NCI-H510A treated with DMSO at 0.1 percent for 48 hours (cell line): ENCODE measurements at regions not wholly inside any gene's neighbourhood (a gene's known extent, or its start where the extent isn't known, plus 50 kb on each side); places are given as distances from the start of the nearest gene placed in this dataset.
"Not testable (repeated sequence)": the region's sequence is repeated elsewhere in the genome, so short reads cannot be mapped to it uniquely, and the experiment has no call there.

Experiments
- DNase-seq: peaks from one replicate; lab custom pipeline; 2025; lab: John Stamatoyannopoulos, UW

DNA sequence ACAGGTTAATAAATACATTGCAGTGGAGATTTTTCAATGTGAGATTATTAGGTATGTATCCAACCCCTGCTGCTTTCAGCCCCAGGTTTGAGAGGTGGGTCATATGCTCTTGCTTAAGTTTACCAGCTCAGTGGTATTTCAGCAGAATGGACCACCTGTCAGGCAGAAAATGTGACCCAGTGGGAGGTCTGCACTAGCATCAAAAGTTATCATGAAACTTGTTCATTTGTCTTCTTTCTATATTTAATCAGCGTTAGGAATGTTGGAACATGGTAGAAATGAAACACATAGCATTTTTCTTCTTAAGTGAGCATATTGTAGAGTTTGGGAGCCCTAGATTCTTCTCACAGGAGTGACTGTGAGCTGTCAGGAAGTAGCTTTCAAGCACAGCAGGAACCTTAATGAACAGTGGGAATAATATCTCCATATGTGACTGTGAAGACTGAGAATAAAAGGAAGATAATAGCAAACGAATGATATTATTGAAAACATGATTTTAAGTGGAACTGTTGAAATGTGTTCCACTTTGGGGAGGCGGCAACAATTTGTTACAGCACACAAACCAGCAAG is 596.9 kb upstream of the CDH6 start:
- no peak for DNase-seq

DNA sequence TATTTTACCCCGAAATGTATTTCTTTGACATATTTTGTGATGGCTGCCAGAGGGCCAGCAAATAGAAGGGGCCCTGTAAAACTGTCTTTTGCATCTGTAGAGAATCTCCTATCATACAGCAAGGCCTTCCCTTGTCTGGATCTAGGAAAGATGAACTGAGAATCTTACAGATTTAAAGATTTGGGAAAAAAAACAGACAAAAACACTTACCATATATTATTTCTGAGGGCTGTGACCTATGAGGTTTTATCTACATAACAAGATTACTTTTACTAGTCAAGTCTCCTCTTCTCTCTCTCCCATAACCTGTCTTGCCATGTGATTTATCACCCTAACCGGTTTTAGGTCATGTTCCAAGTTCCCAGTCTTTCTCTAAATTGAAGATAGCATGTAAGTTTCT is 599.2 kb upstream of the CDH6 start:
- no peak for DNase-seq

DNA sequence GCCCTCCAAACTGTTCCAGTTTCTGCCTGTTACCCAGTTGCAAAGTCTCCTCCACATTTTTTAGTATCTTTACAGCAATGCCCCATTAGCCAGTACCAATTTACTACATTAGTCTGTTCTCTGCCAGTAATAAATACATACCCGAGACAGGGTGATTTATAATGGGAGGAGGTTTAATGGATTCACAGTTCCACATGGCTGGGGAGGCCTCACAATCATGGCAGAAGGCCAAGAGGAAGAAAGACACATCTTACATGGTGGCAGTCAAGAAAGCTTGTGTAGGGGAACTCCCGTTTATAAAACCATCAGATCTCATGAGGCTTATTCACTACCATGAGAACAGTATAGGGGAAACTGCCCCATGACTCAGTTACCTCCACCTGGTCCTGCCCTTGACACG is 600.7 kb upstream of the CDH6 start:
- DNase-seq: no peak

DNA sequence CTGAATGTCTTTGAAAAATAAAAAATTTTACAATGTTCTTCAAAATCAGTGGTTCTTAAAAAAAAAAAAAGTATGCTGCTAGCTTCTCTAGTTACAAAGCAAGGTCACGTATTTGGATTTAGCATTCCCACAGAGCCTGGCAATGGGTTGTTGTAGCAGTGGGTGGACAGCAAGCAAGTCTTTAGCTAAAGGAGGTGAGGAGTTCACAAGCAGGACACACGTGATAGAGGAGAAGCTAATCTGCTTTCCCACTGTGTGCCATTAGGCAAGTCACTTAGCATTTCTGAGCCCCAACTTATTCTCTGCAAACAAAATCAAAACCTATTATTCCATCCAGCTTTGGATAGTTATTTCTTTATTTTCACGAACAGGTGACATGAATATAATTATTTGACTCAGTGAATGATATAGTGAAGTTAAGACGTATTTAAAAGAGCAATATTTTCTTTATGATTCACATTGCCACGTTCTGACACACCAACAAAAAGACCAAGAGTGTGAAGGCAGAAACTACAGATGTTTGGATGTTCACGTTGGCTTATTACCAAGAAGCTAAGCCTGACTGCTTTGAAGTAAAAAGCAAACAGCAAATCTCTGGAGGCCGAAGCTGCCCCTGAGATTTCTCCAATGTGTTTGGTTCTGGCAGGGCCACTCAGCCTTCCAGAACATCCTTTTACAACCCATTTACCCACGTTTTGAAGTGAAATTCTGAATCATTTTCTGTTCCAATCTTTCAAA is 612.1 kb upstream of the CDH6 start:
- DNase-seq: no peak

DNA sequence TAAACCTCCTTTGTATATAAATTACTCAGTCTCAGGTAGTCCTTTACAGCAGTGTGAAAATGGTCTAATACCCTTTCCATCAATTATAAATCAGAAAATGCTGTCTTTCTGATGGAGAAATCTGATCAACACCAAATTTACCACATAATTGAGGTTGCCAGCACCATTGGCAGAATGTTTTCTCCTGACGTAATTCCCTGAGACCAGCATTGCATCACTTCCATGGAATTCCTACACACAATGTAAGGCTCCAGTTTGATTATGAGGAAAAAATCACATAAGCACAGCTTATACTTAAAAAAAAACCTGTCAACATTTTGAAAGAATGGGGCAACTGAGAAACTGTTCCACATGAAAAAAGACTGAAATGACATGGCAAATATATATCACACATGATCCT is 618.7 kb upstream of the CDH6 start:
- DNase-seq: no peak

DNA sequence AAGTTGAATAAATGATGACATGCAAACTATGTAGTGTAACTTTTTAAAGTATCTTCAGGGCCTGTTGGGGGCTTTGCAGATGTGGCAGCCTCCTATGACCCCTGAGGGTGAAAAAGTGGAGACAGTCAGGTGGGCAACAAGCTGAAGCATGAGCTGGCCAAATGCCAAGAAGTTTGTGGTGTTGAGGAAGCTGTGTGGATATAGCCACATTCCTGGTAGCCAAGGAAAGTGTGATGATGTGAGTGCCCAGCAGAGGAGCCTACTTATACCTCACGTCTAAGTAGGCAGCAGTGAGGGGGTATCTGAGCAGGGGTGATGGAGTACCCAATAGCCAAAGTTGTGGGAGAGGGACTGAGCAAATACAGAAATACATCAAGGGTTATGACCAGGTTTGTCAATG is 621.2 kb upstream of the CDH6 start:
- DNase-seq: no peak

DNA sequence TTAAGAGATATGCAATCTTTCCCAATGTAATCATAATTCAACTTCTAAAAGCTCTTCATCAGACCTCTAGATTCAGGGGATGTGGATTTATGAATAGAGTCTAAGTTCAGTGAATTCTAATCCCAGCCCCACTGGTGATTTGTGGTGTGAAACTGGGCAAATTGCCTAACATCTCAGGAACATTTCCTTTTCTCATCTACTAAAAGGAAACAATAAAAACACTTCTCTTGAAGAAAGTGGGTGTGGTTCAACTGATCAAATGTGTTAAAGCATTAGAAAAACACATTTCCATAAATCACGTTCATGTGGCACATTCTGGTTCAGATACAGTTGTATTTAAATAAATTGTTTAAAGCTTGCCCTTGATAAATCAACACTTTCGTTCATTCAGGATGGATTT is 631.7 kb upstream of the CDH6 start:
- DNase-seq: no peak

DNA sequence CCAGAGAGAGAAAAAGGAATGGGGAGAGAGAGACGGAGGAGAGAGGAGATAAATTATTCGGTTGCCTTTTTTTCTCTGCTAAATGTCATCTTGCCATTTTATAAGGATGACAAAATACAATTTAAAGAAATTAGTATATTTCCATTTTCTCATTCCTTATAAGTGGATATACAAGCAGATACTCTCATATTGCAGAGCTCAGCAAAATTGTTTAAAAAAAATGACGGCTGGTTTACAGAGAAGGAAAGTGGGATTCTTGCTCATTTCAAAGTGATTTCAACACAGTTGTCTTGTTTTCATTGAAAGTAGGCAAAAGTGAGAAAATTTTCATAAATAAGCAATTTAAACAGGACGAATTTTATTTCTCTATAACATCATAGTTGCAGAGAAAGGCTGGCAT is 641.9 kb upstream of the CDH6 start:
- no peak for DNase-seq

DNA sequence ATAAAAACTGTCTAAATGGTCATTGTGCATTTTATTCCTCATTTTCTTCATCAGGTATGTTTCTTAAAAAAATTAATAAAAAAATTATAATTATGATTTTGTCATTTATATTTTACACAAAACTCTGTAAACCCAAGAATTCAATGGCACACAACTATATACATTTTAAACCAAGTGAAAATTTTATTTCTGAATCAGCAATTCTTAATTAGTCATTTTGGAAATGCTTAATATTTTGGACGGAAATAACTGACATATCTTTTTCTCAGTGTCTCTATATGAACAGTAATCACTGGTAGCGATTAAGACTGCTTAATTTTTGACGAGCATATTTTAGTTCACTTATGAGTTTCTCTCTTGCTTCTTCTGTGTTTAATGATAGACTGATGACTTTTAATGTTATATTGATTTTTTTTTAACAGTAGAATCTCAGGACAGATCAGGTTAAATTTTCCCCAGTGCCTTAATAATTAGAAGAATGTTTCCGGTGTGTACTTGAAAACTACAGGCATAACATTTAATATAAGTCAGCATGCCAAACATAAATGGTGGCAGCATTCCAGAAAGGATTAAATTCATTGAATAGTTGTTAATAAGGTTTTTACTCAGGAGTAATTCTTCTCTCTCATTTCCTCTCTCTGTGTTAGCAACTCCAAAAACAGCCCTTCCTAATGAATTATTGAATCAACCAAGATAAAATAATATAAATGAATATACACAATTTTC is 644.7 kb upstream of the CDH6 start:
- no peak for DNase-seq

DNA sequence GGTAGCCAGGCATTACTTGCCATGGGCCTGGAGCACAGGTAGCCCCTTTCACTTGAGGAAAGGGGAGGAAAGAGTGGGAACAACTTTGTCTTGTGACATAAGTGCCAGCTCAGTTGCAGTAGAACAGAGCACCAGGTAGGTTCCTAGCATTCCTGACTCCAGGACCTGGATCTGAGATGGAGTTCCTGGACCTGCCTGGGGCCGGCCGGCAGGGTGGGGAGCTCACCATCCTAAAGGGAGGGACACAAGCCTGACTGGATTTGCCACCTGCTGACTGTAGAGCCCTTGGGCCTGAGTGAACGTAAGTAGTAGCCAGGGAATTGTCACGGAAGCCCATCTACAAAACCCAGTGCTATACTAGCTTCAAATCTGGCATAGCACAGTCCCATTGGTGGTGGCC is 653.3 kb upstream of the CDH6 start:
- no peak for DNase-seq

DNA sequence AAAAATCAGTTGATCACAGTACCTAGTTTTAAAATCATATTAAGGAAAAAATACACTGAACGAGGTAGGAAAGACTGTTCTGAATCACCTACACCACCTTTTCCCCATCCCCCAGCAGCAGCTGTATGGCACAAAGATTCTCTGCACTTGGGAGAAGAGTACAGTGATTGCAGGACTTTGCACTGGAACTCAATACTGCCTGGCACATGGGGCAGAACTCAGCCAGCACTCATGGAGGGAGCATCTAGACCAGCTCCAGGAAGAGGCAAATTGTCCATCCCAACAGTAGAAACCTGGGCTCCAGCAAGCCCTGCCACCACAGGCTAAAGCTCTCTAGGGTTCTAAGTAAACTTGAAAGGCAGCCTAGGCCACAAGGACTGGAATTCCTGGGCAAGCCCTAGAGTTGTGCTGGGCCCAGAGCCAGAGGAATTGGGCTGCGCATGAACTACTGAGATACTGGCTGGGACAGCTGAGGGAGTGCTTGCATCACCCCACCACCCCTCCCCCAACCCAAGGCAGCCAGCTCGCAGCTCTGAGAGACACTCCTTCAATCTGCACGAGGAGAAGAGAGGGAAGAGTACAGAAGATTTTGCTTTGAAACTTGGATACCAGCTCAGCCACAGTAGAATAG is 654.4 kb upstream of the CDH6 start:
- no peak for DNase-seq

DNA sequence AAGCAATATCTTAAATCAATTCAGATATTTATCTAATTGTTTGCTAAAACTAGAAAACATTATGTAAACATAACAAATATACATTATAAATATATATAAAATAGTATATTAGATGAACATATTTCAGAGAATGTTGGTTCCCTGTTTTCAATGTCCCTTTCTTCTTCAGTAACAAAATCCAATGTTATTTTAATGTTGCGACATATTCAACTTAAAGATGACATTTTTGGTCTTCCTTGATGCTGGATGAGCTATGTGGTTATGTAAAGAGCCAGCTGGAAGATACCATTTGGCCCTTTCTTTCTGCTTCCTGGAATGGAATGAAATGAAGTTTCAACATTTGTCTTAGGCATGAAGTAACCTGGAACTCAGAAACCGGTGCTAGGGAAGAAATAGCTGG is 668.1 kb upstream of the CDH6 start:
- DNase-seq: no peak

DNA sequence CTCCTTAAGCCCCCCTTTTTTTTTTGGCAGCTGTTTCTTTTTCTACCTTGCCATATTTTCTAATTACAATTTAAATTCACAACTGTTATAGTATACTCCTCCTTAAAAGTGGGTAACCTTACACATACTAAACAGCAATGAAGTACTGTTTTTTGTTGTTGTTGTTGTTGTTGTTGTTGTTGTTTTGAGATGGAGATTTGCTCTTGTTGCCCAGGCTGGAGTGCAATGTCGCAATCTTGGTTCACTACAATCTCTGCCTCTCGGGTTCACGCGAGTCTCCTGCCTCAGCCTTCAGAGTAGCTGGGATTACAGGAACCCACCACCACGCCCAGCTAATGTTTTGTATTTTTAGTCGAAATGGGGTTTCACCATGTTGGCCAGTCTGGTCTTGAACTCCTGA is 669.1 kb upstream of the CDH6 start:
- DNase-seq: no peak

DNA sequence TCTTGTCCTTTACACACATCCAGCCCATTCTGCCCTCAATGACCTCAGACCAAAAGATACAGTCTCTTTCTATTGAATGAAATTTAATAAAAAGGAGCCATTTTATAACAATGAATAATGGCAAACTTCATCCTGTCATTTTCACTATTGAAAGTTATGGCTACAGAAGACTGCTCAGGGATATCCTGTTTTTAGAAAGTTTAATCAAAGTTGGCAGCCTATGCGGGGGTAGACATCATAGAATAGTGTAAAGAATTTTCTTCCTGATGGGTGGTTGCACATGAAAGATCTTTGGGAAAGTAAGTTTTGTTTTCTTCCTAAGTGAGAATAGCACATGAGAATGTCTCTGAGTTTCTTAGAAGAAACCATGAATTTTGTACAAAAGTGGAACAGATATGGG is 670.4 kb upstream of the CDH6 start:
- DNase-seq: no peak

DNA sequence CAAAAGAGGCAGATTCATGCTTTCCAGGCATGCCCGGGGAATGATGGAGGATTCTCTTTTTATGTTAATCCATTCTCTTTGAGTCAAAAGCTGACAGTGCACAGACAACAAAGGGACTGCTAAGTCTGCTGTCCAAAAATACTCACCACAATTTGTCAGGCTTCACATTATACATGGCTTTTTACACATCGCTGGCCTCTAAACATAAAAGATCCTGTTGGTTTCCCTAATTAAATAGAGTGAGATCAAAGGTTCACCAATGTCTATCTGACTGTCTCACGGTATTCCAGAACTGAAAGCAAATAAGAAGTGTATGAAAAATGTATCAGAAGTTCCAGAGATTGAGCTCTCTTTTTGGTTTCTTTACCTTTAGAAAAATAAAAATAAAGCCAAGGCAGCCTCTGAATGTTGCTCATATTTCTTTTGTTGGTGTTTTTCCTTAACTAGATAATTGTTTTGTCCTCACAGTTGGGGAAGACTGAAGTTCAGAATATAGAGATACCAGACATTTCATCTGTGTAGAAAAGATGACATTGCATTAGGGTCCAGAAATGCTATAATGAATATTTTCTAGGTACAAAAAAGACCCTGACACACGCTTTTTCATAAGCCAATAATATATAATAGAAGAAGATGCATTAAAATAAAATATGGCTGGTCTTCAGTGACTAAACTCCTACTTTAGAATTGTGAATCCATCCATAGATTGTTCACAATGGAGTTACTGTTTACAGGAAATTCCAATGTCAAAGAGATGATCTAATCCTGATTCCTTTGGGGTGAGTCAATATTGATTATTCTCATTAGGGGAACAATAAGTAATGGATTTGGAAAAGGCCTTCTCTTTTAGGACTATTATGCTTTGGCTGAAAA is 688.2 kb upstream of the CDH6 start:
- no peak for DNase-seq

DNA sequence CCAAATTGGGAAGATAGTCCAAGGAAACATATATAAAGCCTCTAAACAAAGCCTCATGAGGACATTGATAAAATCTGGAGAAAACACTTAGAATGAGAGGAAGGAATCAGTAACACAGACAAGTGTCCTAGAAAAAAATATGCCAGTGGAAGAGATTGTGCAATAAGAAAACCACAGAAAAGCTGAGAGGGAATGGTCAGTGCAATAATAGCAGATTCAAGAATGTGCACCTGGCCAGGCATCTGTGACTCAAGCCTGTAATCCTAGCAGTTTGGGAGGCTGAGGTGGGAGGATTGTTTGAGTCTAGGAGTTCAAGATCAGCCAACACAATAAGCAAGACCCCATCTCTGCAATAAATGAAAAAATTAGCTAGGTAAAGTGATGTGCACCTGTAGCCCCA is 691.2 kb upstream of the CDH6 start:
- no peak for DNase-seq

DNA sequence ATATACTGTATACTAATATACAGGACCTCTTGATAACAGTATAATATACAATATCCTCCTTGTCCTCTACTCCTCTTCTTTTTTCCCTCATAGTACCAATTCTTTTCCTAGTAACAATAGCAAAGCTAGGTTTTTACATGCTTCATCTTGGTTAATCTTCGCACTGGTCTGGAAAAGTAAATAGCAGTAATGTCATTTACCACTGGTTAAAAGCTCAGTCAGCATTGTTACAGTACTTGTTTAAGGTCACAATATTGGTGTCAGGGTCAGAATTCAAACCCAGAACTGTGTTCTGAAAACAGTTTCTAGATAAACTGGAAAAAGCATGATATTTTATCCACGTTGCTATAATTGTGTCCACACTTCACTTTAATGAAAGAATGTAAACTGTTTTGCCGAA is 692.4 kb upstream of the CDH6 start:
- no peak for DNase-seq

DNA sequence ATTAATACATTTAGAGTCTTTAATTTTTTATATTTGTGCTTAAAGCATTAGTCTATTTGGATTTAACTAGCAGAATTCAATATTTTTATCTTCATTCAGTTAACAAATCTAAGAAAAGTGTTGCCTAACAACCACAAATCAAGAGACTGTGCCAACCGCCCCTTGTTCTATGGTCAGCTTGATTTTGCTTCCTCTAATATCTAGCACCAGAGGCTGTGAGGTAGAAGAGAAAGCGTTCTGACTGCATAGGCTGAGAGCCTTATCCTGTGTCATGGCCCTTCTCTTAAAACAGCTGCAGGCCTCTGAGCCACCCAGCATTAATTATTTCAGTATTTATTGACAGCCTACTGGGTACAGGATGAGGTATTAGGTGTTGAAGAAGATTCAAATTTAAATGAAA is 693.0 kb upstream of the CDH6 start:
- no peak for DNase-seq

DNA sequence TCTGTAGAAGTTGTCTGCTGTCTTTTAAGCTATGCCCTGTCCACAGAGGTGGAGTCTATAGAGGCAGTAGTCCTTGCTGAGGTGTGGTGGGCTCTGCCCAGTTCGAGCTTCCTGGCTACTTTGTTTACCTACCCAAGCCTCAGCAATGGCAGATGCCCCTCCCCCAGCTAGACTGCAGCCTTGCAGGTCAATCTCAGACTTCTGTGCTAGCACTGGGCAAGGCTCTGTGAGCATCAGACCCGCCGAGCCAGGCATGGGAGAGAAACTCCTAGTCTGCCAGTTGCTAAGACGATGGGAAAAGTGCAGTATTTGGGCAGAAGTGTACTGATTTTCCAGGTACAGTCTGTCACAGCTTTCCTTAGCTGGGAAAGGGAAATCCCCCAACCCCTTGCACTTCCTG is 694.1 kb upstream of the CDH6 start:
- DNase-seq: no peak

DNA sequence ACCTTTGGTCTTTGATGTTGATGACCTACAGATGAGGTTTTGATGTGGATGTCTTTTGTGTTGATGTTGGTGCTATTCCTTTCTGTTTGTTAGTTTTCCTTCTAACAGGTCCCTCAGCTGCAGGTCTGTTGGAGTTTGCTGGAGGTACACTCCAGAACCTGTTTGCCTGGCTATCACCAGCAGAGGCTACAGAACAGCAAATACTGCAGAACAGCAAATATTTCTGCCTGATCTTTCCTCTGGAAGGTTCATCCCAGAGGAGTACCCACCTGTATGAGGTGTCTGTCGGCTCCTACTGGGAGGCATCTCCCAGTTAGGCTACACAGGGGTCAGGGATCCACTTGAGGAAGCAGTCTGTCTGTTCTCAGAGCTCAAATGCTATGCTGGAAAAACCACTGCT is 694.5 kb upstream of the CDH6 start:
- DNase-seq: no peak

DNA sequence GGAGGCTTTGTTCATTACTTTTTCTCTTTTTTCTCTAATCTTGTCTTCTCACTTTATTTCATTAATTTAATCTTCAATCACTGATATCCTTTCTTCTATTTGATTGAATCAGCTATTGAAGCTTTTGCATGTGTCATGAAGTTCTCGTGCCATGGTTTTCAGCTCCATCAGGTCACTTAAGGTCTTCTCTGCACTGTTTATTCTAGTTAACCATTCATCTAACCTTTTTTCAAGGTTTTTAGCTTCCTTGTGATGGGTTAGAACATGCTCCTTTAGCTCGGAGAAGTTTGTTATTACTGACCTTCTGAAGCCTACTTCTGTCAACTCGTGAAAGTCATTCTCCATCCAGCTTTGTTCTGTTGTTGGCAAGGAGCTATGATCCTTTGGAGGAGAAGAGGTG is 695.0 kb upstream of the CDH6 start:
- not testable (repeated sequence) for DNase-seq

DNA sequence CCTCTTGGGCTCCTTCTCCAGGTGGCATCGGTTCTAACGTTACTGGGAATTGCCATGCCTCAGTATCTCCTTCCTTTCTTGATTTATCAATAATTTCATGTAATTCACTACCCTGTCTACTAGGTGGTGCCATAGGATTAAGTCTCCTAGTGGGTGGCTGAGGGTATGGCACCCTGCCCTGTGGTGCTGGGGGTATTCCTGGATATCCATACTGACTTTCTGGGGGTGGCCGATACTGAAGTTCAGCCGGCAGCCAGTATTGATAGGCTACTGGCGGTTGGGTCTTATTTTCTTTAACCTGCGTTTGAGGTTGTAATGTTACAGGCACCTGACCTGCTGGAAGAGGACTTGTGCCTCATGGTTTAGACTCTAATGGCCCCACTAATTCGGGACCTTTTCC is 699.4 kb upstream of the CDH6 start:
- DNase-seq: not testable (repeated sequence)
